ENCODE measurements at regions not wholly inside any gene's neighbourhood (a gene's known extent, or its start where the extent isn't known, plus 50 kb on each side); places are given as distances from the start of the nearest gene placed in this dataset.
"Not testable (repeated sequence)": the region's sequence is repeated elsewhere in the genome, so short reads cannot be mapped to it uniquely, and the experiment has no call there.

GRCh38 chr20:29873946-29874345 lies 1383.5 kb upstream of the DEFB115 start:
- TF ChIP-seq EP300 (IDR thresholded peaks at IDR 0.05), result no peak
- no peak overlapping the region for H3K4me3 ChIP-seq
- no peak overlapping the region for H3K27ac ChIP-seq
- intact Hi-C loops (cut with DNase I; ENCODE audit: low total_unique reads), result no loop called here
- no peaks in the 10 kb centered on the region for H3K4me1 ChIP-seq
- DNase-seq, result peak; percentile 61 to 66
- H3K36me3 ChIP-seq, result no peaks in the 10 kb centered on the region
- peaks cover 0 to 9% (median 0%) of the 10 kb centered on the region in 3 donors for H3K27me3 ChIP-seq
- WGBS, 5 donors, result 55 to 74% (median 65%) methylated on average over 28 of the region's 28 CpGs
- peaks cover 9 to 63% (median 58%) of the 10 kb centered on the region in 4 donors for H3K9me3 ChIP-seq

- TF ChIP-seq POLR2AphosphoS5 (IDR thresholded peaks at IDR 0.05) (no peak), EP300 (IDR thresholded peaks at IDR 0.05) (no peak), CTCF (IDR thresholded peaks at IDR 0.05) (no peak), POLR2A (IDR thresholded peaks at IDR 0.05) (no peak)
- no peaks in the 10 kb centered on the region for H3K4me1 ChIP-seq
- peaks cover 14 to 70% (median 65%) of the 10 kb centered on the region in 4 donors for H3K9me3 ChIP-seq
- intact Hi-C loops (cut with DNase I; ENCODE audit: low total_unique reads), result no loop called here
- H3K36me3 ChIP-seq, result no peaks in the 10 kb centered on the region
- peaks cover 0 to 9% (median 0%) of the 10 kb centered on the region in 3 donors for H3K27me3 ChIP-seq
- H3K27ac ChIP-seq, result no peak overlapping the region
- DNase-seq, result no peak
- 76 to 83% (median 79%) methylated on average over 22 to 25 of the region's 25 CpGs for WGBS, 5 donors
- H3K4me3 ChIP-seq, result no peak overlapping the region
Observed at GRCh38 chr20:29874476-29875202, 1382.8 kb upstream of the DEFB115 start.

GRCh38 chr20:29875321-29876083 lies 1382.0 kb upstream of the DEFB115 start:
- H3K27ac ChIP-seq; H3K4me3 ChIP-seq; H3K27me3 ChIP-seq; H3K4me1 ChIP-seq; intact Hi-C loops (cut with DNase I; ENCODE audit: low total_unique reads); H3K36me3 ChIP-seq: not testable (repeated sequence)
- peaks cover 15 to 75% (median 65%) of the 10 kb centered on the region in 4 donors for H3K9me3 ChIP-seq
- 80 to 86% (median 81%) methylated on average over 27 of the region's 27 CpGs for WGBS, 5 donors
- DNase-seq, result peak in 1 of 2 donors; percentile 25

GRCh38 chr20:29876084-29876910 lies 1381.2 kb upstream of the DEFB115 start:
- H3K27me3 ChIP-seq; H3K4me3 ChIP-seq; intact Hi-C loops (cut with DNase I; ENCODE audit: low total_unique reads); H3K27ac ChIP-seq; H3K4me1 ChIP-seq; H3K36me3 ChIP-seq: not testable (repeated sequence)
- peaks cover 15 to 70% (median 66%) of the 10 kb centered on the region in 4 donors for H3K9me3 ChIP-seq
- peak in 1 of 2 donors; percentile 24 for DNase-seq
- WGBS, 5 donors, result 81 to 88% (median 86%) methylated on average over 40 to 41 of the region's 41 CpGs

- Histone ChIP-seq H3K9me3 (peaks cover 15 to 73% (median 66%) of the 10 kb centered on the region in 4 donors), H3K36me3 (no peaks in the 10 kb centered on the region), H3K4me1 (no peaks in the 10 kb centered on the region), H3K27me3 (peaks cover 0 to 9% (median 0%) of the 10 kb centered on the region in 3 donors), H3K27ac (no peak overlapping the region), H3K4me3 (no peak overlapping the region)
- DNase-seq, result no peak
- WGBS, 5 donors, result 77 to 88% (median 81%) methylated on average over 10 of the region's 10 CpGs
- intact Hi-C loops (cut with DNase I; ENCODE audit: low total_unique reads), result no loop called here
- TF ChIP-seq CTCF (IDR thresholded peaks at IDR 0.05) (no peak), POLR2AphosphoS5 (IDR thresholded peaks at IDR 0.05) (no peak), POLR2A (IDR thresholded peaks at IDR 0.05) (no peak), EP300 (IDR thresholded peaks at IDR 0.05) (no peak)
Observed at GRCh38 chr20:29876911-29877285, 1380.6 kb upstream of the DEFB115 start.

- WGBS, 5 donors, result 60 to 68% (median 63%) methylated on average over 30 to 31 of the region's 31 CpGs
- H3K27me3 ChIP-seq; H3K27ac ChIP-seq; intact Hi-C loops (cut with DNase I; ENCODE audit: low total_unique reads); H3K36me3 ChIP-seq; H3K4me1 ChIP-seq; DNase-seq: not testable (repeated sequence)
- Histone ChIP-seq H3K9me3 (peaks cover 15 to 76% (median 66%) of the 10 kb centered on the region in 4 donors), H3K4me3 (peak overlapping the region in 1 of 4 donors; percentile 20)
Observed at GRCh38 chr20:29877411-29878280, 1379.8 kb upstream of the DEFB115 start.

All from stomach (tissue), 8 donors.